ENCODE measurements at regions not wholly inside any gene's neighbourhood (a gene's known extent, or its start where the extent isn't known, plus 50 kb on each side); places are given as distances from the start of the nearest gene placed in this dataset.

DNA sequence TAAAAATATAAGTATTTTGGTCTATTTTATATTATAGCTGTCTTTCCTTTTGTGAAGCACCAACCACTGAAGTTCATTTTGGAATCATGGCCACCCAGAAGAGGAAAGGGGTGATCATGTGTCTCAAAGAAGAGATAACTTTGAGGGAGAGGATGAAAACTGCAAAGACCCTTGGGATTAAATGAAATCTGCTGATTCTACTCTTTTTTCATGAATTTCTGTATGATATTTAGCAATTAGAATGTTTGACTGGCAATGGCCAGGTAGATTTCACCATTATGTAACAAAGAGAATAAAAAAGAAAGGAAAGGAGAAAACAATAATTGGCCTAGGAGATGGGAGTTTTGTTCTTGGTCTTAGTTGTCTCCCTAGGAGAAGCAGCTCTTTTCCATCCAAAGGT is 350.8 kb downstream of the EMP1 start:
- TF ChIP-seq, protein P1, sequence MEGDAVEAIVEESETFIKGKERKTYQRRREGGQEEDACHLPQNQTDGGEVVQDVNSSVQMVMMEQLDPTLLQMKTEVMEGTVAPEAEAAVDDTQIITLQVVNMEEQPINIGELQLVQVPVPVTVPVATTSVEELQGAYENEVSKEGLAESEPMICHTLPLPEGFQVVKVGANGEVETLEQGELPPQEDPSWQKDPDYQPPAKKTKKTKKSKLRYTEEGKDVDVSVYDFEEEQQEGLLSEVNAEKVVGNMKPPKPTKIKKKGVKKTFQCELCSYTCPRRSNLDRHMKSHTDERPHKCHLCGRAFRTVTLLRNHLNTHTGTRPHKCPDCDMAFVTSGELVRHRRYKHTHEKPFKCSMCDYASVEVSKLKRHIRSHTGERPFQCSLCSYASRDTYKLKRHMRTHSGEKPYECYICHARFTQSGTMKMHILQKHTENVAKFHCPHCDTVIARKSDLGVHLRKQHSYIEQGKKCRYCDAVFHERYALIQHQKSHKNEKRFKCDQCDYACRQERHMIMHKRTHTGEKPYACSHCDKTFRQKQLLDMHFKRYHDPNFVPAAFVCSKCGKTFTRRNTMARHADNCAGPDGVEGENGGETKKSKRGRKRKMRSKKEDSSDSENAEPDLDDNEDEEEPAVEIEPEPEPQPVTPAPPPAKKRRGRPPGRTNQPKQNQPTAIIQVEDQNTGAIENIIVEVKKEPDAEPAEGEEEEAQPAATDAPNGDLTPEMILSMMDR (IDR thresholded peaks at IDR 0.05) = no peak
- TF ChIP-seq POLR2AphosphoS5 (IDR thresholded peaks at IDR 0.05) = no peak
- TF ChIP-seq POLR2A (IDR thresholded peaks at IDR 0.05) = no peak

Measured in breast epithelium (tissue), 3 donors.